Gastrocnemius medialis (tissue), 4 donors: ENCODE measurements at regions not wholly inside any gene's neighbourhood (a gene's known extent, or its start where the extent isn't known, plus 50 kb on each side); places are given as distances from the start of the nearest gene placed in this dataset.

Experiments
- ATAC-seq, 2 donors: fragments of 150-250 bp; one replicate each; pipeline ENCODE4 v1.9.1; 2016
- DNase-seq, 2 donors: peaks; one replicate each; pipeline ENCODE4 v3.0.0-alpha.2; 2019
- H3K27ac ChIP-seq, 4 donors: fragments of 200-600 bp; sonication (generic); 1 replicate in 1 of 4; 2 replicates in 3 of 4; pipeline ENCODE4 v1.5.1; 2016 to 2018; ENCODE audit warnings: mild to moderate bottlenecking in 2 of 4, moderate library complexity in 1 of 4
- H3K27me3 ChIP-seq, 3 donors: fragments of 200-600 bp; sonication (generic) in 2 of 3; 1 replicate in 1 of 3; 2 replicates in 2 of 3; pipeline versions ENCODE4 v1.5.1 to v1.6.0; 2016 to 2019; ENCODE audit warnings: mild to moderate bottlenecking in 1 of 3, moderate library complexity in 1 of 3
- H3K36me3 ChIP-seq, 2 donors: fragments of 200-600 bp; sonication (generic) in 1 of 2; one replicate each; pipeline ENCODE4 v1.5.1; 2017 to 2018
- H3K4me1 ChIP-seq, 2 donors: fragments of 200-600 bp; sonication (generic) in 1 of 2; one replicate each; pipeline ENCODE4 v1.5.1; 2016 to 2017; ENCODE audit warnings: mild to moderate bottlenecking in 2 of 2
- H3K4me3 ChIP-seq, 4 donors: fragments of 200-600 bp; sonication (generic) in 3 of 4; 1 replicate in 1 of 4; 2 replicates in 3 of 4; pipeline ENCODE4 v1.5.1; 2016 to 2019; ENCODE audit warnings: mild to moderate bottlenecking in 2 of 4
- H3K9me3 ChIP-seq, 3 donors: fragments of 200-600 bp; sonication (generic) in 2 of 3; 1 replicate in 1 of 3; 2 replicates in 2 of 3; pipeline ENCODE4 v1.5.1; 2016 to 2019
- POLR2A ChIP-seq, 2 donors: fragments of 450-650 bp; IDR thresholded peaks; one replicate each; pipeline ENCODE4 v1.6.1; 2017; ENCODE audit warnings: antibody characterized with exemption in 2 of 2, mild to moderate bottlenecking in 2 of 2, moderate library complexity in 2 of 2
- in situ Hi-C, 4 donors: fragments of 200-750 bp; cut with MboI; loops; one replicate each; pipeline versions ENCODE4 v1.15.0 to v1.8.0; 2017; ENCODE audit warnings: low sequenced_read_pairs in 4 of 4
- intact Hi-C: fragments of 100-400 bp; cut with DNase I; formaldehyde crosslinking; loops from one replicate; pipeline ENCODE4 v1.15.1; 2023; ENCODE audit warnings: low total_unique reads
- TF ChIP-seq, protein P1 (sequence below), 5 experiments: fragments of 450-650 bp in 3 of 5; fragments of 200-600 bp in 2 of 5; sonication (generic) in 2 of 5; IDR thresholded peaks in 4 of 5; conservative IDR thresholded peaks in 1 of 5; 1 replicate in 4 of 5; 2 replicates in 1 of 5; pipeline ENCODE4 v1.5.1; 2016 to 2019; ENCODE audit warnings: antibody characterized with exemption in 5 of 5, mild to moderate bottlenecking in 3 of 5, moderate library complexity in 3 of 5

DNA sequence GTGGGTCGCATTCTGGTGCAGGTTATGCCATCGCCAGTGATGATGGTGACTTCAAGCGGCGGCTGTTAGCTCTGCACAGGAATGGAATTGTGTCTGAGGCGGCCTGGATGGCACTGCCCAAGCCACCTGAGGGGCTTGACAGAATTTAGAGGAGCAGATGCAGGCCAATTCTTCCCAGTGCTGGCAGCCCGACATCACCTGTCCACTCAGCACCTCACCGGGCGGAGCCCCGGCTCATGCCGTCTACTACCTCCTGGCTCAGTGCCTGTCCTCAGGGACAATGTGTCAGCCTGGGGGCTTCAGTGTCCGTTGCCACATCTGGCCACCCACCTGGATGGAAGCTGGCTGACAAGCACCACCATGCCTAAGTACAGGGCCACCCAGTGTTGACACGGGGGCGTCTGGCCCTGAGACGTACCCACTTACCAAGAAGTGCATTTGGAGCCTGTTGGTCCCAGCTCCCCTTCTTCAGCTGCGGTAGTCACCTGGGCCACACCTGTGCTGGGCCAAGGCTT lies 420.5 kb upstream of the MKI67 start:
- intact Hi-C loops, result no loop called here
- no peaks in the 10 kb centered on the region for H3K9me3 ChIP-seq
- in situ Hi-C loops, result loop anchor here in 1 of 4 donors (25.0 kb wide), 1 partner anchor 234 kb away; no protein-coding TSS in a partner anchor

DNA sequence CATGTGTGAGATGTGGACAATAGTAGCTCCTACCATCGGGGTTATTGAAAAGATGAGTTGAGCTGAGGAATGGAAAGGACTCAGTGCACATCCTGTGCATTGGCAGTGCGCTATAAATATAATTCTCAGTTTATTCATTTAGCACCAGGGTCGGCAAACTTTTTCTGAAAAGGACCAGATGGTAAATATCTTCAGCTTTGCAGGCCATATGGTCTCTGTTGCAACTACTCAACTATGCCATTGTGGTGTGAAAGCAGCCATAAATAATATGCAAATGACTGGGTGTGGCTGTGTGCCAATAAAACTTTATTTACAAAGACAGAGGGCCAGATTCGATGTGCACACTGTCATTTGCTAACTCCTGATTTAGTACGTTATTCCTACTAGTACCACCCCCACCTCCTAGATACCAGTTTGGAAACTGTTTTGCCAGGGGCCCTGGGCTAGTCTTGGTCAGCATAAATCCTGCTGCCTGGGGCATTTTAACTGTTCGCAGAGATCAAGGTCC lies 422.9 kb upstream of the MKI67 start:
- Histone ChIP-seq H3K4me1 (no peaks in the 10 kb centered on the region), H3K9me3 (no peaks in the 10 kb centered on the region), H3K27ac (no peak overlapping the region), H3K36me3 (no peaks in the 10 kb centered on the region), H3K4me3 (no peak overlapping the region), H3K27me3 (no peaks in the 10 kb centered on the region)
- no peak for DNase-seq
- TF ChIP-seq, protein P1, sequence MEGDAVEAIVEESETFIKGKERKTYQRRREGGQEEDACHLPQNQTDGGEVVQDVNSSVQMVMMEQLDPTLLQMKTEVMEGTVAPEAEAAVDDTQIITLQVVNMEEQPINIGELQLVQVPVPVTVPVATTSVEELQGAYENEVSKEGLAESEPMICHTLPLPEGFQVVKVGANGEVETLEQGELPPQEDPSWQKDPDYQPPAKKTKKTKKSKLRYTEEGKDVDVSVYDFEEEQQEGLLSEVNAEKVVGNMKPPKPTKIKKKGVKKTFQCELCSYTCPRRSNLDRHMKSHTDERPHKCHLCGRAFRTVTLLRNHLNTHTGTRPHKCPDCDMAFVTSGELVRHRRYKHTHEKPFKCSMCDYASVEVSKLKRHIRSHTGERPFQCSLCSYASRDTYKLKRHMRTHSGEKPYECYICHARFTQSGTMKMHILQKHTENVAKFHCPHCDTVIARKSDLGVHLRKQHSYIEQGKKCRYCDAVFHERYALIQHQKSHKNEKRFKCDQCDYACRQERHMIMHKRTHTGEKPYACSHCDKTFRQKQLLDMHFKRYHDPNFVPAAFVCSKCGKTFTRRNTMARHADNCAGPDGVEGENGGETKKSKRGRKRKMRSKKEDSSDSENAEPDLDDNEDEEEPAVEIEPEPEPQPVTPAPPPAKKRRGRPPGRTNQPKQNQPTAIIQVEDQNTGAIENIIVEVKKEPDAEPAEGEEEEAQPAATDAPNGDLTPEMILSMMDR (IDR thresholded peaks at IDR 0.05 in 4 of 5, conservative IDR thresholded peaks at IDR 0.05 in 1 of 5), result no peak
- no peak for TF ChIP-seq POLR2A (IDR thresholded peaks at IDR 0.05)
- ATAC-seq, result no peak
- in situ Hi-C loops (loop anchor here in 1 of 4 donors (25.0 kb wide), 1 partner anchor 237 kb away; no protein-coding TSS in a partner anchor), intact Hi-C loops (no loop called here)

More for the DNA sequence above, 420.5 kb upstream of the MKI67 start:
- TF ChIP-seq POLR2A (IDR thresholded peaks at IDR 0.05), result no peak
- TF ChIP-seq, protein P1 (IDR thresholded peaks at IDR 0.05 in 4 of 5, conservative IDR thresholded peaks at IDR 0.05 in 1 of 5), result no peak
- no peak for ATAC-seq
- H3K4me3 ChIP-seq, result no peak overlapping the region
- H3K27ac ChIP-seq, result no peak overlapping the region
- H3K36me3 ChIP-seq, result no peaks in the 10 kb centered on the region
- H3K27me3 ChIP-seq, result peaks cover 0 to 1% (median 0%) of the 10 kb centered on the region in 3 donors
- H3K4me1 ChIP-seq, result peaks cover 0 to under 1% of the 10 kb centered on the region in 2 donors
- DNase-seq, result no peak

DNA sequence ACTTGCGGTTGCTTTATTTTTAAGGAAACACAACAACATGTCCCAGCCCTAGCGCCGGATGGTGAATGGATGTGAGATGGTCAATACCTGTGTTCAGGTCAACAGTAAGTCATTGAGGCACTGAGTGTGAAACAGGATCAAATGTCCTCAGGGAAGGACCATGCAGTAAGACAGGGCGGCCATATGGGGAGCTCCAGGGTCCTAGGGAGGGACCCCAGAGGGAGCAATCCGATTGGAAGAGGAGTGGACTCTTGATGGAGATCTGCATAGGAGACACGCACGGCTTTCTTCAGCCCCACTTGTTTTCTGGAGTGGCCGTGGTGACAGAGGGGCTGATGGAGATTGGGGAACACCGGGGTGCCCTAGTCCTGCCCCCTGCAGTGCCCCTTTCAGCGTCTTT lies 423.8 kb upstream of the MKI67 start:
- no peaks in the 10 kb centered on the region for H3K9me3 ChIP-seq
- intact Hi-C loops, result no loop called here
- in situ Hi-C loops, result no loop called here
- DNase-seq, result no peak
- no peak for ATAC-seq
- H3K4me3 ChIP-seq, result no peak overlapping the region
- no peaks in the 10 kb centered on the region for H3K27me3 ChIP-seq
- no peak for TF ChIP-seq POLR2A (IDR thresholded peaks at IDR 0.05)
- TF ChIP-seq, protein P1 (IDR thresholded peaks at IDR 0.05 in 4 of 5, conservative IDR thresholded peaks at IDR 0.05 in 1 of 5), result no peak
- no peaks in the 10 kb centered on the region for H3K36me3 ChIP-seq
- no peak overlapping the region for H3K27ac ChIP-seq
- H3K4me1 ChIP-seq, result no peaks in the 10 kb centered on the region

DNA sequence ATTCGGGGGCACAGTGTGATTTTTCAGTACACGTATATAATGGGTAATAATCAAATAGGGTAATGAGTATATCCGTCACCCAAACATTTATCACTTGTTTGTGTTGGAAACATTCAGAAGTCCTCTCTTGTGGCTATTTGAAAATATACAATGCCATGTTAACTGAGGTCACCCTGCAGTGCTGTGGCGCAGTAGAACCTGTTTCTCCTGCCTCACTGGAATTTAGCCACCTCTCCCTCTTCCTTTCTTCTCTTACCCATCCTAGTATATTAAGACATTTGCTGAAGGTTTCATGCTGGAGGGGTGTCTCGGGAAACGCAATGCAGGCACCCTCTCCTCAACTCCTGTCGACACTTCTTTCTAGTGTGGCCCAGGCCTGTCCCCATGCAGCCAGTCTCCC lies 425.3 kb upstream of the MKI67 start:
- no peak for TF ChIP-seq POLR2A (IDR thresholded peaks at IDR 0.05)
- TF ChIP-seq, protein P1 (IDR thresholded peaks at IDR 0.05 in 4 of 5, conservative IDR thresholded peaks at IDR 0.05 in 1 of 5), result no peak
- H3K9me3 ChIP-seq, result no peaks in the 10 kb centered on the region
- H3K4me1 ChIP-seq, result no peaks in the 10 kb centered on the region
- H3K36me3 ChIP-seq, result no peaks in the 10 kb centered on the region
- intact Hi-C loops (no loop called here), in situ Hi-C loops (no loop called here)
- no peak for ATAC-seq
- no peak overlapping the region for H3K27ac ChIP-seq
- H3K27me3 ChIP-seq, result no peaks in the 10 kb centered on the region
- no peak for DNase-seq
- H3K4me3 ChIP-seq, result no peak overlapping the region

DNA sequence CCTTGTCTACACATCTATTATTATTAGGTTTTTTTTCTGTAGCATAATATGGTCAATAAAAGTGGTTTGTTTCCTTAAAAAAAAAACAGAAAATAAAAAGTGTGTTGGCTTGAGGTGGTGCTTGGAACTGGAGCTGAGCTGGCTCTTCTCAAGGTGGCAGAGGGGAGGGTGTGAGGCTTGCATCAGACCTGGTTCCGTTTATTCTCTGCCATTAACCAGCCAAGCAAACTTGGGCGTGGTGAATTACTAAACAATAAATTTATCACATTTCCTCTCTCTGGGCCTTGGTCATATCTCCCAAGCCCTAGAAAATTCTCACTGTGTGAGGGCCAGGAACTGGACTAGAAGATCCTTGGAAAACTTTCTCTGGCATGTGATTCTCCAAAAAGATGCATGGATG lies 427.5 kb upstream of the MKI67 start:
- intact Hi-C loops, result no loop called here
- Histone ChIP-seq H3K27me3 (no peaks in the 10 kb centered on the region), H3K36me3 (no peaks in the 10 kb centered on the region), H3K27ac (no peak overlapping the region), H3K4me1 (no peaks in the 10 kb centered on the region), H3K9me3 (no peaks in the 10 kb centered on the region), H3K4me3 (no peak overlapping the region)
- in situ Hi-C loops, result no loop called here
- no peak for DNase-seq
- ATAC-seq, result no peak
- TF ChIP-seq POLR2A (IDR thresholded peaks at IDR 0.05), result no peak
- TF ChIP-seq, protein P1 (IDR thresholded peaks at IDR 0.05 in 4 of 5, conservative IDR thresholded peaks at IDR 0.05 in 1 of 5), result no peak
